ENCODE measurements at regions not wholly inside any gene's neighbourhood (a gene's known extent, or its start where the extent isn't known, plus 50 kb on each side); places are given as distances from the start of the nearest gene placed in this dataset.

DNA sequence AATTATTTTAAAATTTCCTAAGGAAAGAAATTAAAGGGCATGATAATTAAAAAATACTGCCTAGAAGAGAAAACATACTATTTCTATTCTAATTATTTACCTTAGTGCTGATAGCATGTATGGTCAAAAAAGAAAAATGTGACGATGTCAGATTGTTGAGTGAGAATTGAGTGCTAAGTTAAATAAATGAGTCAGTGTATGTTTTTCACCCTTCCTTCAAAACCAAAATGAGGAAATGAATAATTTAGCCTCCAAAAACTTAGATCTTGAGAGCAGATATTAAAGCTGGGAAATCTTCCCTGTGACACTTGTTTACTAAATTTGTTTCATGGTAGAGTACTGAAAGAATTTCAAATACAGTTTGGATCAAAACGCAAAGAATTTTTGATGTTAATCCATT, 58.6 kb upstream of the NYAP2 start:
- peaks cover 0 to under 1% (median 0%) of the 10 kb centered on the region in 5 donors for H3K9me3 Mint-ChIP-seq
- Histone ChIP-seq H3K4me3 (ENCODE audit: low read length) (no peak overlapping the region), H3K4me1 (ENCODE audit: insufficient read depth, low read length) (no peaks in the 10 kb centered on the region), H3K27me3 (ENCODE audit: insufficient read depth, low read length, poor library complexity, severe bottlenecking) (no peaks in the 10 kb centered on the region), H3K9me3 (ENCODE audit: low read length) (no peaks in the 10 kb centered on the region), H3K36me3 (ENCODE audit: insufficient read depth, low read length) (no peaks in the 10 kb centered on the region), H3K27ac (ENCODE audit: low read depth, low read length) (no peak overlapping the region)
- no peaks in the 10 kb centered on the region for H3K36me3 Mint-ChIP-seq
- H3K4me1 Mint-ChIP-seq, result no peaks in the 10 kb centered on the region
- H3K27ac Mint-ChIP-seq, result no peak overlapping the region
- DNase-seq, result no peak
- H3K27me3 Mint-ChIP-seq, result peaks cover 2 to 9% of the 10 kb centered on the region in 2 donors
- no peak overlapping the region for H3K4me3 Mint-ChIP-seq
- CTCF ChIA-PET, result no interaction called here
- POLR2A ChIA-PET, result no interaction called here

- ChIA-PET POLR2A (no interaction called here), CTCF (no interaction called here)
- no peaks in the 10 kb centered on the region for H3K9me3 ChIP-seq (ENCODE audit: low read length)
- H3K27ac ChIP-seq (ENCODE audit: low read depth, low read length), result no peak overlapping the region
- no peaks in the 10 kb centered on the region for H3K4me1 ChIP-seq (ENCODE audit: insufficient read depth, low read length)
- H3K36me3 ChIP-seq (ENCODE audit: insufficient read depth, low read length), result no peaks in the 10 kb centered on the region
- Mint-ChIP-seq H3K4me1 (no peaks in the 10 kb centered on the region), H3K4me3 (no peak overlapping the region), H3K27me3 (peaks cover 2 to 12% of the 10 kb centered on the region in 2 donors), H3K36me3 (no peaks in the 10 kb centered on the region), H3K27ac (no peak overlapping the region), H3K9me3 (no peaks in the 10 kb centered on the region)
- no peak overlapping the region for H3K4me3 ChIP-seq (ENCODE audit: low read length)
- DNase-seq, result no peak
- H3K27me3 ChIP-seq (ENCODE audit: insufficient read depth, low read length, poor library complexity, severe bottlenecking), result no peaks in the 10 kb centered on the region
Measured at GRCh38 chr2:225337183-225337582, 62.3 kb upstream of the NYAP2 start.

- no peak overlapping the region for H3K4me3 Mint-ChIP-seq
- no peaks in the 10 kb centered on the region for H3K27me3 ChIP-seq (ENCODE audit: insufficient read depth, low read length, poor library complexity, severe bottlenecking)
- no peak overlapping the region for H3K27ac ChIP-seq (ENCODE audit: low read depth, low read length)
- H3K36me3 Mint-ChIP-seq, result no peaks in the 10 kb centered on the region
- H3K27me3 Mint-ChIP-seq, result peaks cover 0 to 12% of the 10 kb centered on the region in 2 donors
- ChIA-PET POLR2A (no interaction called here), CTCF (no interaction called here)
- no peaks in the 10 kb centered on the region for H3K4me1 Mint-ChIP-seq
- H3K27ac Mint-ChIP-seq, result no peak overlapping the region
- H3K36me3 ChIP-seq (ENCODE audit: insufficient read depth, low read length), result no peaks in the 10 kb centered on the region
- no peak overlapping the region for H3K4me3 ChIP-seq (ENCODE audit: low read length)
- DNase-seq, result no peak
- H3K9me3 ChIP-seq (ENCODE audit: low read length), result no peaks in the 10 kb centered on the region
- no peaks in the 10 kb centered on the region for H3K9me3 Mint-ChIP-seq
- H3K4me1 ChIP-seq (ENCODE audit: insufficient read depth, low read length), result no peaks in the 10 kb centered on the region
Measured at GRCh38 chr2:225334514-225334913, 65.0 kb upstream of the NYAP2 start.

DNA sequence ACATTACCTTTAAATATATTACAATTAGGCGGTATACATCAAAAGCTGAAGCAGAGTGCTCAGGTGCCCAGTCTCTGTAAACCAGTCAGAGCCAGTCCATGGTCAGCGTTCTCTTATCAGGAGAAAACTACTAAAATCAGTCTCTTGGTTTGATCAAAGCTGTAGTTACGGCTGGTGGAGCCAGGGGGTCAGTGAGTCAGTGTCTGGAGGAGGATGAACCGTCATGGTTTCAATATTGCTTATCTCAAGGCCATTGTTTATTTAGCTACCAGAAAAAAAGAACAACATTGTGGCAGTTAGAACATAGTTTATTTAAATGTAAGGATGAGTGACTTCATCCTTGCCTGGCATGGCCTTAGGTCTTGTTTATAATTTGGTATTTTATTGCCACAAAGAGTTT, 71.3 kb upstream of the NYAP2 start:
- no peak overlapping the region for H3K4me3 ChIP-seq (ENCODE audit: low read length)
- ChIA-PET CTCF (no interaction called here), POLR2A (no interaction called here)
- H3K4me1 ChIP-seq (ENCODE audit: insufficient read depth, low read length), result no peaks in the 10 kb centered on the region
- Mint-ChIP-seq H3K4me1 (no peaks in the 10 kb centered on the region), H3K4me3 (no peak overlapping the region), H3K9me3 (peaks cover 0 to 1% (median 1%) of the 10 kb centered on the region in 5 donors), H3K27ac (no peak overlapping the region), H3K36me3 (no peaks in the 10 kb centered on the region), H3K27me3 (peaks cover 0 to 4% of the 10 kb centered on the region in 2 donors)
- H3K36me3 ChIP-seq (ENCODE audit: insufficient read depth, low read length), result no peaks in the 10 kb centered on the region
- DNase-seq, result no peak
- no peaks in the 10 kb centered on the region for H3K9me3 ChIP-seq (ENCODE audit: low read length)
- no peak overlapping the region for H3K27ac ChIP-seq (ENCODE audit: low read depth, low read length)
- no peaks in the 10 kb centered on the region for H3K27me3 ChIP-seq (ENCODE audit: insufficient read depth, low read length, poor library complexity, severe bottlenecking)

- H3K4me3 Mint-ChIP-seq, result no peak overlapping the region
- H3K27me3 Mint-ChIP-seq, result peaks cover 0 to 4% of the 10 kb centered on the region in 2 donors
- CTCF ChIA-PET, result no interaction called here
- no peak for DNase-seq
- peaks cover 0 to 2% (median 1%) of the 10 kb centered on the region in 5 donors for H3K9me3 Mint-ChIP-seq
- no peaks in the 10 kb centered on the region for H3K4me1 ChIP-seq (ENCODE audit: insufficient read depth, low read length)
- no peak overlapping the region for H3K27ac ChIP-seq (ENCODE audit: low read depth, low read length)
- no peaks in the 10 kb centered on the region for H3K36me3 ChIP-seq (ENCODE audit: insufficient read depth, low read length)
- H3K4me3 ChIP-seq (ENCODE audit: low read length), result no peak overlapping the region
- H3K27me3 ChIP-seq (ENCODE audit: insufficient read depth, low read length, poor library complexity, severe bottlenecking), result no peaks in the 10 kb centered on the region
- no peaks in the 10 kb centered on the region for H3K36me3 Mint-ChIP-seq
- POLR2A ChIA-PET, result no interaction called here
- no peak overlapping the region for H3K27ac Mint-ChIP-seq
- H3K9me3 ChIP-seq (ENCODE audit: low read length), result no peaks in the 10 kb centered on the region
- no peaks in the 10 kb centered on the region for H3K4me1 Mint-ChIP-seq
Measured at GRCh38 chr2:225326969-225327368, 72.5 kb upstream of the NYAP2 start.

- no peaks in the 10 kb centered on the region for H3K36me3 Mint-ChIP-seq
- no peaks in the 10 kb centered on the region for H3K4me1 Mint-ChIP-seq
- H3K27ac Mint-ChIP-seq, result no peak overlapping the region
- ChIA-PET CTCF (no interaction called here), POLR2A (no interaction called here)
- DNase-seq, result no peak
- Histone ChIP-seq H3K27me3 (ENCODE audit: insufficient read depth, low read length, poor library complexity, severe bottlenecking) (no peaks in the 10 kb centered on the region), H3K36me3 (ENCODE audit: insufficient read depth, low read length) (no peaks in the 10 kb centered on the region), H3K4me1 (ENCODE audit: insufficient read depth, low read length) (no peaks in the 10 kb centered on the region), H3K27ac (ENCODE audit: low read depth, low read length) (no peak overlapping the region), H3K4me3 (ENCODE audit: low read length) (no peak overlapping the region), H3K9me3 (ENCODE audit: low read length) (no peaks in the 10 kb centered on the region)
- peaks cover 0 to 6% (median 0%) of the 10 kb centered on the region in 5 donors for H3K9me3 Mint-ChIP-seq
- H3K4me3 Mint-ChIP-seq, result no peak overlapping the region
- H3K27me3 Mint-ChIP-seq, result no peaks in the 10 kb centered on the region
Measured at GRCh38 chr2:225319872-225320271, 79.6 kb upstream of the NYAP2 start.

DNA sequence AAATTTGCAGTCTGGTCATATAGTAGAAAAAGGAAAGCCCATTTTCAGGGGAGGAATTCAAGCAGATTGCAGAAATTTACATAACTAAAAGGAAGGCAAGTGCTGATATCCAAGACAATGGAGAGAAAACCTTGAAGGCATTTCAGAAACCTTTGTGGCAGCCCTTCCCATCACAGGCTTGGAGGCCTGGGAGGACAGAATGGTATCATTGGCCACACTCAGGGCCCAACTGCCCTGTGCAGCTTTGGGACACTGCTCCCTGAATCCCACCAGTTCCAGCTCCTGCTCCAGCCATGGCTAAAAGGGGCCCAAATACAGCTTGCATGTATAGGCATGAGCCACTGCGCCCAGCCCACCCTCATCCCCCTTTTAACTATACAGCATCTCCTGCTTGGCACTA, 81.1 kb upstream of the NYAP2 start:
- POLR2A ChIA-PET, result no interaction called here
- no peaks in the 10 kb centered on the region for H3K4me1 ChIP-seq (ENCODE audit: insufficient read depth, low read length)
- no peak overlapping the region for H3K4me3 Mint-ChIP-seq

DNA sequence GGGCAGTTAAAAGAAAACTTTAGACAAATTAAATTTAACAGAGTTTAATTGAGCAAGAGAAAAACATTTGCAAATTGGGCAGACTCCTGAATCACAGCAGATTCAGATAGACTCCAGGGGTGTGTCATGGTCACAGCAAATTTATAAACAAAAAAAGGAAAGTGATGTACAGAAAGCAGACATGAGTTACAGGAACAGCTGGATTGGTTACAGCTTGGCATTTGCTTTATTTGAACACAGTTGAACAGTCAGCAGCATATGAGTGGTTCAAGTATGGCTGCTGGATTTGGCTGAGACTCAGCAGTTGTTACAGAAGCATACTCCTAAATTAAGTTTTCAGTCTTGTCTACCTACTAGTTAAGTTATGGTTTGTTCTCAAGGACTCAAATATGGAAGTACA, 82.3 kb upstream of the NYAP2 start:
- ChIA-PET POLR2A (no interaction called here), CTCF (no interaction called here)
- Histone ChIP-seq H3K27me3 (ENCODE audit: insufficient read depth, low read length, poor library complexity, severe bottlenecking) (no peaks in the 10 kb centered on the region), H3K9me3 (ENCODE audit: low read length) (no peaks in the 10 kb centered on the region), H3K36me3 (ENCODE audit: insufficient read depth, low read length) (no peaks in the 10 kb centered on the region), H3K4me1 (ENCODE audit: insufficient read depth, low read length) (no peaks in the 10 kb centered on the region), H3K27ac (ENCODE audit: low read depth, low read length) (no peak overlapping the region), H3K4me3 (ENCODE audit: low read length) (no peak overlapping the region)
- no peaks in the 10 kb centered on the region for H3K4me1 Mint-ChIP-seq
- H3K36me3 Mint-ChIP-seq, result no peaks in the 10 kb centered on the region
- peaks cover 0 to 3% (median 0%) of the 10 kb centered on the region in 5 donors for H3K9me3 Mint-ChIP-seq
- no peak overlapping the region for H3K27ac Mint-ChIP-seq
- no peak for DNase-seq
- H3K27me3 Mint-ChIP-seq, result peaks cover 0 to 4% of the 10 kb centered on the region in 2 donors
- H3K4me3 Mint-ChIP-seq, result no peak overlapping the region

More for the DNA sequence above, 81.1 kb upstream of the NYAP2 start:
- H3K27me3 Mint-ChIP-seq, result no peaks in the 10 kb centered on the region
- CTCF ChIA-PET, result no interaction called here
- H3K9me3 ChIP-seq (ENCODE audit: low read length), result no peaks in the 10 kb centered on the region
- no peak overlapping the region for H3K27ac ChIP-seq (ENCODE audit: low read depth, low read length)
- no peak overlapping the region for H3K27ac Mint-ChIP-seq
- no peaks in the 10 kb centered on the region for H3K36me3 Mint-ChIP-seq
- peaks cover 0 to 6% (median 0%) of the 10 kb centered on the region in 5 donors for H3K9me3 Mint-ChIP-seq
- no peaks in the 10 kb centered on the region for H3K4me1 Mint-ChIP-seq
- DNase-seq, result no peak
- no peaks in the 10 kb centered on the region for H3K36me3 ChIP-seq (ENCODE audit: insufficient read depth, low read length)
- H3K4me3 ChIP-seq (ENCODE audit: low read length), result no peak overlapping the region
- H3K27me3 ChIP-seq (ENCODE audit: insufficient read depth, low read length, poor library complexity, severe bottlenecking), result no peaks in the 10 kb centered on the region

- ChIA-PET CTCF (no interaction called here), POLR2A (no interaction called here)
- no peak for DNase-seq
Measured at GRCh38 chr2:225310745-225311144, 88.8 kb upstream of the NYAP2 start.

More at GRCh38 chr2:225310745-225311144, 88.8 kb upstream of the NYAP2 start:
- no peaks in the 10 kb centered on the region for H3K27me3 ChIP-seq (ENCODE audit: insufficient read depth, low read length, poor library complexity, severe bottlenecking)
- H3K27ac Mint-ChIP-seq, result no peak overlapping the region
- H3K4me3 ChIP-seq (ENCODE audit: low read length), result no peak overlapping the region
- H3K27me3 Mint-ChIP-seq, result peaks cover 7 to 14% of the 10 kb centered on the region in 2 donors
- no peaks in the 10 kb centered on the region for H3K9me3 Mint-ChIP-seq
- H3K4me3 Mint-ChIP-seq, result no peak overlapping the region
- no peak overlapping the region for H3K27ac ChIP-seq (ENCODE audit: low read depth, low read length)
- no peaks in the 10 kb centered on the region for H3K36me3 ChIP-seq (ENCODE audit: insufficient read depth, low read length)
- no peaks in the 10 kb centered on the region for H3K4me1 ChIP-seq (ENCODE audit: insufficient read depth, low read length)
- no peaks in the 10 kb centered on the region for H3K36me3 Mint-ChIP-seq
- H3K9me3 ChIP-seq (ENCODE audit: low read length), result no peaks in the 10 kb centered on the region
- H3K4me1 Mint-ChIP-seq, result no peaks in the 10 kb centered on the region
